Large intestine (tissue), 3 donors: ENCODE measurements at regions not wholly inside any gene's neighbourhood (a gene's known extent, or its start where the extent isn't known, plus 50 kb on each side); places are given as distances from the start of the nearest gene placed in this dataset.

Experiments
- DNase-seq, 2 donors: peaks; one replicate each; pipeline versions ENCODE4 v3.0.0 to v3.0.0-alpha.2; 2013
- H3K27ac ChIP-seq: one replicate; pipeline ENCODE4 v1.5.1; 2013; ENCODE audit warnings: low read length
- H3K27me3 ChIP-seq: 2 replicates; pipeline ENCODE4 v1.6.1; 2013; ENCODE audit warnings: low read length; ENCODE audit not compliant: control insufficient read depth, insufficient read depth
- H3K36me3 ChIP-seq: 2 replicates; pipeline ENCODE4 v1.6.1; 2013; ENCODE audit warnings: low read length; ENCODE audit not compliant: control insufficient read depth, insufficient read depth
- H3K4me1 ChIP-seq: one replicate; pipeline ENCODE4 v1.6.1; 2013; ENCODE audit warnings: low read length; ENCODE audit not compliant: control insufficient read depth, insufficient read depth
- H3K4me3 ChIP-seq: one replicate; pipeline ENCODE4 v1.5.1; 2013; ENCODE audit warnings: low read length
- H3K9me3 ChIP-seq: one replicate; pipeline ENCODE4 v1.6.1; 2013; ENCODE audit warnings: mild to moderate bottlenecking, low read depth, low read length, moderate library complexity; ENCODE audit not compliant: control insufficient read depth
- WGBS: methylation state at CpG from one replicate; pipeline ENCODE4 v1.1.5; 2013; ENCODE audit warnings: low lambda C conversion rate; ENCODE audit not compliant: insufficient coverage; 5-methylcytosine and 5-hydroxymethylcytosine counted together

DNA sequence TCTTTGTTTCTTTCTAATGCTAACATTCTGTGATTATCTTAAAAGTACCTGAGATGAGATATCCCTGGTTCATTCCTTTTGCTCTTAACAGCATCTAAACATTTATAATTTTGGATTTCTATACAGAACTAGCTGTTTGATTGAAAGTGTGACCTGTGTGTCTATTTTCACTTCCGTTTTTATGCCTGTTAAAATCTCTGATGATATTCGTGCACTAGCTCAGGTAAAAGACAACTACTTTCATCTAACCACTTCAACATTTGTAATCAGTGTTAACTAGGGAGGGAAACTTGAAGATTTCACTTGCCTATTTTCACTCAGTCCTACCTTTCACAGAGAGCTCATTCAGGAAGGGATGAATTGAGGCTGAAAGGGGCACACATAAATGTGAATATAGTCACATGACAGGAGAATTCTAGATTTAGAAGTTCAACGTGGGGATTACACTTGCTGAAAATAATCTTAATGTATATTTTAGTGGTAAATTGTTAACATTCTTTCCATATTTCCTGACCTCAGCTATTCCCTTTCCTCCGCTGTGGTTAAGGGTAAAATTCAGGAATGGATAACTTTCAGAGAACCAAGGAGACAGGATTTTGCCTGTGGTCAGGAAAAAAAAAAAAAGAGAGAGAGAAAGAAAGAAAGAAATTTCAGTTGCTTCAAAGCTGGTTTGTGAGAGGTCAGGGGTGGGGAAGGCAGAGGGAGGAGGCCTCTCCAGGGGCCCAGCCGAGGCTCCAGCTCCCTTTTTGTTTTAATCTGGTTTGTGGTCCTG is 159.8 kb upstream of the TSC22D2 start:
- no peak overlapping the region for H3K27ac ChIP-seq
- H3K27me3 ChIP-seq: no peaks in the 10 kb centered on the region

GRCh38 chr3:150247441-150247840 is 160.7 kb upstream of the TSC22D2 start:
- DNase-seq: no peak
- Histone ChIP-seq H3K36me3 (no peaks in the 10 kb centered on the region), H3K9me3 (no peaks in the 10 kb centered on the region), H3K4me1 (peaks cover 26% of the 10 kb centered on the region), H3K27me3 (no peaks in the 10 kb centered on the region), H3K4me3 (no peak overlapping the region), H3K27ac (no peak overlapping the region)
- WGBS: no CpG with 5 or more reads among the region's 6 CpGs

More for the DNA sequence above, 159.8 kb upstream of the TSC22D2 start:
- no peak for DNase-seq
- Histone ChIP-seq H3K9me3 (no peaks in the 10 kb centered on the region), H3K4me1 (peaks cover 28% of the 10 kb centered on the region), H3K36me3 (no peaks in the 10 kb centered on the region), H3K4me3 (no peak overlapping the region)
- 55% methylated on average over 2 of the region's 5 CpGs for WGBS

GRCh38 chr3:150243466-150243865 is 164.6 kb upstream of the TSC22D2 start:
- Histone ChIP-seq H3K4me1 (peaks cover 8% of the 10 kb centered on the region), H3K9me3 (no peaks in the 10 kb centered on the region), H3K27ac (no peak overlapping the region), H3K4me3 (no peak overlapping the region), H3K27me3 (no peaks in the 10 kb centered on the region), H3K36me3 (no peaks in the 10 kb centered on the region)
- no peak for DNase-seq
- 94% methylated on average over 2 of the region's 3 CpGs for WGBS

- no peaks in the 10 kb centered on the region for H3K27me3 ChIP-seq
- WGBS: no CpG with 5 or more reads among the region's 3 CpGs
- H3K9me3 ChIP-seq: no peaks in the 10 kb centered on the region
- H3K4me3 ChIP-seq: no peak overlapping the region
- H3K36me3 ChIP-seq: no peaks in the 10 kb centered on the region
- peaks cover 12% of the 10 kb centered on the region for H3K4me1 ChIP-seq
- no peak for DNase-seq
- H3K27ac ChIP-seq: no peak overlapping the region
Observed at GRCh38 chr3:150242220-150242936, 165.7 kb upstream of the TSC22D2 start.

DNA sequence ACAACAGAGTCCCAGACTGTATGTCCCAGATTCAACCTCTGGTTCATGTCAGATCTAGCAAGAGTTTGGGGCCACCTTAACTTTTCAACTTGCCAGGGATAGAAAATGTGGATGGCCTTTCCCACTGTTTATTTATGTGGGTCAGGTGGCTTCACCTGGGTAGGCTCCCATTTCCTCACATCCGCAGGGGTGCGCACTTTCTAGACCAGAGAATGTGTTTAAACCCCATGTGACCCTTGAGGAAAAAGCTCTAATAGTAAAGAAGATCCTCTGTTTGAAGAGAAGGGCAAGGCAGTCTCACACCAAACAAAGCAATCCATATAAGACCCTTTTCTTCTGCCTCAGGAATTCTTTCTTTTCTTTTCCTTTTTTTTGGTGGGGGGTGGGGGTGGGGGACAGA is 167.2 kb upstream of the TSC22D2 start:
- Histone ChIP-seq H3K36me3 (no peaks in the 10 kb centered on the region), H3K9me3 (no peaks in the 10 kb centered on the region), H3K27me3 (no peaks in the 10 kb centered on the region), H3K4me3 (no peak overlapping the region), H3K27ac (no peak overlapping the region), H3K4me1 (peaks cover 12% of the 10 kb centered on the region)
- no CpG with 5 or more reads among the region's 2 CpGs for WGBS
- peak in 1 of 2 donors; percentile 36 for DNase-seq

GRCh38 chr3:150239766-150240165 is 168.3 kb upstream of the TSC22D2 start:
- no peak overlapping the region for H3K4me3 ChIP-seq
- no peaks in the 10 kb centered on the region for H3K27me3 ChIP-seq
- no peak for DNase-seq
- no peaks in the 10 kb centered on the region for H3K9me3 ChIP-seq
- 33% methylated on average over 1 of the region's 1 CpG for WGBS
- H3K27ac ChIP-seq: no peak overlapping the region
- H3K36me3 ChIP-seq: no peaks in the 10 kb centered on the region
- peaks cover 12% of the 10 kb centered on the region for H3K4me1 ChIP-seq

GRCh38 chr3:150238995-150239619 is 169.0 kb upstream of the TSC22D2 start:
- Histone ChIP-seq H3K27me3 (no peaks in the 10 kb centered on the region), H3K36me3 (no peaks in the 10 kb centered on the region), H3K9me3 (no peaks in the 10 kb centered on the region), H3K4me3 (no peak overlapping the region), H3K4me1 (peaks cover 12% of the 10 kb centered on the region), H3K27ac (no peak overlapping the region)
- peak in 1 of 2 donors; percentile 68 for DNase-seq
- WGBS: 40% methylated on average over 1 of the region's 5 CpGs

DNA sequence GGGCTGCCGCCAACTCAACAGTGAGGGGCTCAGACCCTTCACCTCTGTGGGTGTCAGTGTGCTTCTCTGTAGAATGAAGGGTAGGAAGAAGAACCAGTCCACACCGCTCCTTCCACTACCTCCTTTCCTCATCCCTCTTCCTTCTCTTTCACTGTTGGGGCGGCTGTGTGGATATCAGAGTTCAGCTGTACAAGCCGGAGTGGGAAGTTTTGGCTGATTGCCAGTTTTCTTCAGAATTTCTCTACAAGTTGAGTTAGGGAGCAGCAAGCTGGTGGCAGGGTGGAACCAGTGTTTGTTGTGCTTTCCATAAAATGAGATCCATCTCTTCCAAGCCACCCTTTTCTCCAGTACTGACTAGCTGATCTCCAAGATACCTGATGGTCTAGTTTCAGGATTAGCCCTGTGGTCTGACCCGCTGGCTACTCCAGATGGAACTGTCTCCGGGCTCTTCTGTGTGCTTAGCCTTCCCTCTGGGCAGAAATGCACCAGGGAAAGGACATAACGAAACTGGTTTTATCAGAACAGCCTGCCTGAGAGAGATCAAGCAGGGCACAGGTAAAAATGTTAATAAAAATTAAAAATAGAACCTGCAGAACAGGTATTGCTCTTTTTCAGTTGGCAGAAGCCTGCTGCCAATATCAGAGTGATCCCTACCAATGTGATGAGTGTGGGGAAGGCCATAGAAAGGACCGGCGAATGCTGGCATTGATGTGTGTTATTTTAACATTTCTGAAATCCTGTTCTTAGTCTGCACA is 169.9 kb upstream of the TSC22D2 start:
- Histone ChIP-seq H3K27me3 (no peaks in the 10 kb centered on the region), H3K9me3 (no peaks in the 10 kb centered on the region), H3K4me1 (peaks cover 12% of the 10 kb centered on the region), H3K36me3 (no peaks in the 10 kb centered on the region), H3K27ac (no peak overlapping the region), H3K4me3 (no peak overlapping the region)
- 29% methylated on average over 1 of the region's 9 CpGs for WGBS
- peak; percentile 43 to 76 for DNase-seq

DNA sequence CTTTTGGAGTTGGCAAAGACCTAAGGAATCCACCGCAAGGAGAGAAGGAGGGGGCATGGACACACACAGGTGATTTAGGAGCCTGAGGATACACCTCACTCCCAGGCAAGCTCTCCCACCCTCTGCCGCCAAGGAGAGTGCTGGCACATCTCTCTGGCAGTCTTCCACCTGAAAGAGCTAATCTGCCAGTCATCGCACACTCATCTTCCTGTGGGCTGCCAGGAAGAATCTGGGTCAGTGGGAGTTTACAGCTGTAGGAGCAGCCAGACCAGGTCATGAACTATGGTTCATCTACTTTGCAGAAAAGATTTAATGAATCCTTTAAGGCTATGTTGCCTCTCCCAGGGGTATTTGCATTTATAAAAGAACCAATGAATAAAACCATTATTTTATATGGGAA is 170.6 kb upstream of the TSC22D2 start:
- WGBS: no CpG with 5 or more reads among the region's 3 CpGs
- no peaks in the 10 kb centered on the region for H3K27me3 ChIP-seq
- H3K4me1 ChIP-seq: peaks cover 12% of the 10 kb centered on the region
- H3K36me3 ChIP-seq: no peaks in the 10 kb centered on the region
- no peaks in the 10 kb centered on the region for H3K9me3 ChIP-seq
- no peak overlapping the region for H3K4me3 ChIP-seq
- no peak for DNase-seq
- H3K27ac ChIP-seq: no peak overlapping the region
